Glomerular endothelial cell (primary cell): ENCODE measurements at regions not wholly inside any gene's neighbourhood (a gene's known extent, or its start where the extent isn't known, plus 50 kb on each side); places are given as distances from the start of the nearest gene placed in this dataset.
"Not testable (repeated sequence)": the region's sequence is repeated elsewhere in the genome, so short reads cannot be mapped to it uniquely, and the experiment has no call there.

ENCODE experiments used
- DNase-seq: peaks from one replicate; pipeline ENCODE4 v3.0.0-alpha.2; 2011; ENCODE audit warnings: low read depth, low spot score; ENCODE audit errors: extremely low read depth

- DNase-seq, result no peak
These were observed 214.1 kb downstream of the RPAP3 start for GRCh38 chr12:47491516-47492305.

- no peak for DNase-seq
These were observed 216.9 kb downstream of the RPAP3 start for GRCh38 chr12:47488888-47489287.

- no peak for DNase-seq
These were observed 224.8 kb downstream of the RPAP3 start for GRCh38 chr12:47481041-47481440.

- DNase-seq, result no peak
These were observed 227.4 kb downstream of the RPAP3 start for GRCh38 chr12:47478426-47478825.

GRCh38 chr12:47473091-47473490 is 232.7 kb downstream of the RPAP3 start:
- DNase-seq, result no peak

GRCh38 chr12:47470349-47470748 is 235.5 kb downstream of the RPAP3 start:
- DNase-seq, result not testable (repeated sequence)

GRCh38 chr12:47463918-47464317 is 241.9 kb downstream of the RPAP3 start:
- DNase-seq, result not testable (repeated sequence)

GRCh38 chr12:47458279-47458678 is 247.6 kb downstream of the RPAP3 start:
- DNase-seq, result no peak

- DNase-seq, result no peak
These were observed 256.0 kb downstream of the RPAP3 start for GRCh38 chr12:47449797-47450196.

- no peak for DNase-seq
These were observed 263.5 kb downstream of the RPAP3 start for GRCh38 chr12:47442310-47442709.

GRCh38 chr12:47441490-47441889 is 264.3 kb downstream of the RPAP3 start:
- no peak for DNase-seq

- no peak for DNase-seq
These were observed 267.7 kb downstream of the RPAP3 start for GRCh38 chr12:47438175-47438574.

- no peak for DNase-seq
These were observed 268.3 kb downstream of the RPAP3 start for GRCh38 chr12:47437570-47437969.

GRCh38 chr12:47433876-47434275 is 272.0 kb downstream of the RPAP3 start:
- no peak for DNase-seq

- not testable (repeated sequence) for DNase-seq
These were observed 279.0 kb downstream of the RPAP3 start for GRCh38 chr12:47426678-47427309.

- DNase-seq, result no peak
These were observed 283.2 kb downstream of the RPAP3 start for GRCh38 chr12:47422611-47423010.

GRCh38 chr12:47419497-47419896 is 286.3 kb downstream of the RPAP3 start:
- no peak for DNase-seq

- DNase-seq, result no peak
These were observed 287.9 kb downstream of the RPAP3 start for GRCh38 chr12:47417955-47418354.

GRCh38 chr12:47417121-47417520 is 288.7 kb downstream of the RPAP3 start:
- no peak for DNase-seq

- no peak for DNase-seq
These were observed 290.8 kb downstream of the RPAP3 start for GRCh38 chr12:47415054-47415453.

- DNase-seq, result no peak
These were observed 291.3 kb downstream of the RPAP3 start for GRCh38 chr12:47414511-47414910.

- no peak for DNase-seq
These were observed 292.0 kb downstream of the RPAP3 start for GRCh38 chr12:47413806-47414205.
